Lung (tissue), 11 donors: ENCODE measurements at regions not wholly inside any gene's neighbourhood (a gene's known extent, or its start where the extent isn't known, plus 50 kb on each side); places are given as distances from the start of the nearest gene placed in this dataset.

Experiments
- ATAC-seq: fragments of 200-7000 bp; cut with Tn5 transposase; one replicate; pipeline ENCODE4 v1.9.1; 2020; ENCODE audit warnings: moderate number of reproducible peaks; ENCODE audit not compliant: insufficient read depth, low FRiP score
- DNase-seq, 3 donors: peaks; one replicate each; pipeline ENCODE4 v3.0.0-alpha.2; 2013 to 2017
- H3K27ac ChIP-seq, 2 donors: one replicate each; pipeline ENCODE4 v1.5.1; 2013; ENCODE audit warnings: mild to moderate bottlenecking in 2 of 2, moderate library complexity in 2 of 2, control low read depth in 1 of 2, inconsistent platforms in 1 of 2, low read depth in 1 of 2, low read length in 1 of 2
- H3K27me3 ChIP-seq, 3 donors: one replicate each; pipeline ENCODE4 v1.5.1; 2013; ENCODE audit warnings: low read length in 2 of 3; ENCODE audit not compliant: control insufficient read depth in 3 of 3, insufficient read depth in 3 of 3
- H3K36me3 ChIP-seq, 4 donors: one replicate each; pipeline ENCODE4 v1.5.1; 2013; ENCODE audit warnings: low read length in 4 of 4, mild to moderate bottlenecking in 1 of 4, moderate library complexity in 1 of 4; ENCODE audit not compliant: control insufficient read depth in 4 of 4, insufficient read depth in 4 of 4
- H3K4me1 ChIP-seq, 5 donors: one replicate each; pipeline ENCODE4 v1.5.1; 2013; ENCODE audit warnings: low read length in 5 of 5, mild to moderate bottlenecking in 2 of 5, moderate library complexity in 1 of 5; ENCODE audit not compliant: control insufficient read depth in 5 of 5, insufficient read depth in 5 of 5
- H3K4me3 ChIP-seq: one replicate; pipeline ENCODE4 v1.5.1; 2013; ENCODE audit warnings: mild to moderate bottlenecking, control low read depth, moderate library complexity
- H3K9ac ChIP-seq, 2 donors: one replicate each; pipeline ENCODE4 v1.5.1; 2013; ENCODE audit warnings: low read length in 2 of 2, control low read depth in 1 of 2; ENCODE audit not compliant: insufficient read depth in 1 of 2
- H3K9me3 ChIP-seq, 4 donors: one replicate each; pipeline ENCODE4 v1.5.1; 2013; ENCODE audit warnings: low read length in 3 of 4, mild to moderate bottlenecking in 1 of 4, moderate library complexity in 1 of 4; ENCODE audit not compliant: control insufficient read depth in 4 of 4, insufficient read depth in 3 of 4
- WGBS, 2 donors: extraction: QIAGEN DNeasy Blood & Tissue Kit; methylation state at CpG; one replicate each; pipeline ENCODE4 v1.1.7; 2013; 5-methylcytosine and 5-hydroxymethylcytosine counted together
- TF ChIP-seq, protein P1 (sequence below): IDR thresholded peaks from 2 replicates; pipeline ENCODE4 v1.5.1; 2012; ENCODE audit warnings: mild to moderate bottlenecking; ENCODE audit errors: control extremely low read depth, extremely low read depth
- donor health status: control.
- donor health status: control.
- donor health status: Bipolar disorder and iron deficiency.
- donor health status: healthy.
- donor health status: DM: yes; HTN: yes; CAD: no.

DNA sequence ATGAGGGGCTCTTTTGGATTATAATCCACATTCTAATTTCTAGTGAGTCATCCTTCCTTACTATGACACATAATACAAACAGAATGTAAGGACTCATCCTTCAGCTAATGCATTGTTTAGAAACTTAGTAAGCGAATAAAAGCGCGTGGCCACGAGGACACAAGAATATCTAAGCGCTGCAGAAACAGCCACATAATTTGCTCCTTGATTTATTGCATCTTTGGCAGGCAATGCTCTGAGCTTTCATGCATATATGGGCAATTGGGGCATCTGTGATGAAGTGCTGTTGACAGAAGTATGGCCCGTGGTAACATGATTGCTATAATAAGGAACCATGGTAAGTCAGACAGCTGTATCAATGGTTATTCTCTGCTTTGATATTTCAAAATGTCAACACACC lies 191.3 kb upstream of the ZNF385D start:
- TF ChIP-seq, protein P1, sequence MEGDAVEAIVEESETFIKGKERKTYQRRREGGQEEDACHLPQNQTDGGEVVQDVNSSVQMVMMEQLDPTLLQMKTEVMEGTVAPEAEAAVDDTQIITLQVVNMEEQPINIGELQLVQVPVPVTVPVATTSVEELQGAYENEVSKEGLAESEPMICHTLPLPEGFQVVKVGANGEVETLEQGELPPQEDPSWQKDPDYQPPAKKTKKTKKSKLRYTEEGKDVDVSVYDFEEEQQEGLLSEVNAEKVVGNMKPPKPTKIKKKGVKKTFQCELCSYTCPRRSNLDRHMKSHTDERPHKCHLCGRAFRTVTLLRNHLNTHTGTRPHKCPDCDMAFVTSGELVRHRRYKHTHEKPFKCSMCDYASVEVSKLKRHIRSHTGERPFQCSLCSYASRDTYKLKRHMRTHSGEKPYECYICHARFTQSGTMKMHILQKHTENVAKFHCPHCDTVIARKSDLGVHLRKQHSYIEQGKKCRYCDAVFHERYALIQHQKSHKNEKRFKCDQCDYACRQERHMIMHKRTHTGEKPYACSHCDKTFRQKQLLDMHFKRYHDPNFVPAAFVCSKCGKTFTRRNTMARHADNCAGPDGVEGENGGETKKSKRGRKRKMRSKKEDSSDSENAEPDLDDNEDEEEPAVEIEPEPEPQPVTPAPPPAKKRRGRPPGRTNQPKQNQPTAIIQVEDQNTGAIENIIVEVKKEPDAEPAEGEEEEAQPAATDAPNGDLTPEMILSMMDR, result no peak
- 61 to 84% methylated on average over 6 of the region's 6 CpGs for WGBS, 2 donors
- DNase-seq, result peak; percentile 79 to 96 (median 95)

DNA sequence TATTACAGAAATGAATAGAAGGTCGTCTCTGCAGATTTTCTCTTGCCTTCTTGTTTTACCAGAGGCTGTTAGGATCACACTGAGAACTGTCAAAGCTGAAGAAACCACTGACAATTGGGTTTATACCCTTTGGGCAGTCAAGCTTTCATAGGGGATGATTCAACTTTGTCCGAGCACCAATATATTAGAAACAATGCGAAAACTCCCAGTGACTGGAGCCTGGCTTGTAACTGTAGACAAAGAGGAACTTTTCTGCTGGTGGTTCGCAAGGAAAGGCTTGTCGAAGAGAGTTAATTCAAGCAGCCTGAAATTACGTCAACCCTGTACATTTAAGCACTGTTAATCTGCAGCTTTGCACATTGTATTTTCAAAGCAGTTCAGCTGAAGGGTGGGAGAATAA lies 193.2 kb upstream of the ZNF385D start:
- H3K4me1 ChIP-seq, result peaks cover 0 to 8% (median 0%) of the 10 kb centered on the region in 5 donors
- no peak overlapping the region for H3K27ac ChIP-seq
- H3K27me3 ChIP-seq, result no peaks in the 10 kb centered on the region
- DNase-seq (no peak), ATAC-seq (no peak)
- no peak overlapping the region for H3K9ac ChIP-seq
- no peaks in the 10 kb centered on the region for H3K36me3 ChIP-seq
- WGBS, 2 donors, result 72 to 75% methylated on average over 6 of the region's 6 CpGs
- TF ChIP-seq, protein P1, result no peak
- no peak overlapping the region for H3K4me3 ChIP-seq
- no peaks in the 10 kb centered on the region for H3K9me3 ChIP-seq

More for the DNA sequence above, 191.3 kb upstream of the ZNF385D start:
- ATAC-seq, result no peak
- Histone ChIP-seq H3K27ac (no peak overlapping the region), H3K4me3 (no peak overlapping the region), H3K9me3 (no peaks in the 10 kb centered on the region), H3K27me3 (no peaks in the 10 kb centered on the region), H3K9ac (no peak overlapping the region), H3K36me3 (no peaks in the 10 kb centered on the region), H3K4me1 (peaks cover 0 to 8% (median 0%) of the 10 kb centered on the region in 5 donors)

DNA sequence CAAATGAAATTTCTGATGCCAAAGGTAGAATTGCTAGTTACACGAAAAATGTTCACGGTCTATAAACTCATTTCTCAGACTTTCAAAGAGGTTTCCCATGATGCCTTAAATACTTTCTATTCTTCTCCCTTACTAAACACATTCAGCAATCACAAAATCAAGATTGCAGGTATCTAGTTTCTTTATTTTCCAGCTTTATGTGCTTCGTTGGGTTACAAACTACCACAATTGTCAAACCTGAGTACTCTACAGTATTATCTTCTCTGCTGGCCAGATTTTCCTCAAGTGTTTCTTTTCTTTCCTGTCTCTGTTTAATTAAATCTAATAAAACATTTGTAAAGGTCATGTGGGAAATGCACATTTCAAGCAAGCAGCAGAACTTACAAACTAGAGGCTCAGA lies 201.8 kb upstream of the ZNF385D start:
- WGBS, 2 donors, result 77 to 86% methylated on average over 3 of the region's 3 CpGs
- ATAC-seq, result no peak
- TF ChIP-seq, protein P1, result no peak

DNA sequence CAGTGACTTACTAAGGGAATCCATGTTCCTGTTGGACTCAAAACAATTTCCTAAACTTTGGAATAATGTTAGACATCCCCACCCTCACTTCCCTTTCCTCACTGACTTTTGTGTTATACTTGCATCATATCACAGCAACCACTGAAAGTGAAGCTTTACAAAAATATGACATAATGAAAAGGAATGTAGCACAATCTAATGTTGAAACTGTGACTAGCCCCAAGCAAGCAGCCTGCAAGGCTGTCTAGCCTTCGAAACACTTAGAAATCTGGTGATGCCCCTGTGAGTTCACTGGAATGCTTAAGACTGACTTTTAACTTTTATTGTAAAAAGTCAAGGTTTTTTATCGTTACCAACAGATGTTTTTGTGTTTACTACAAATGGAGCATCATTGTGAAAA lies 203.7 kb upstream of the ZNF385D start:
- TF ChIP-seq, protein P1, result no peak
- no peak for ATAC-seq
- DNase-seq, result peak in 1 of 3 donors; percentile 34
- Histone ChIP-seq H3K9ac (no peak overlapping the region), H3K36me3 (no peaks in the 10 kb centered on the region), H3K27me3 (no peaks in the 10 kb centered on the region), H3K9me3 (no peaks in the 10 kb centered on the region), H3K4me3 (no peak overlapping the region), H3K4me1 (no peaks in the 10 kb centered on the region), H3K27ac (no peak overlapping the region)
- 87% methylated on average over 2 of the region's 2 CpGs for WGBS, 2 donors

More for the DNA sequence above, 201.8 kb upstream of the ZNF385D start:
- Histone ChIP-seq H3K27ac (no peak overlapping the region), H3K27me3 (no peaks in the 10 kb centered on the region), H3K9ac (no peak overlapping the region), H3K9me3 (no peaks in the 10 kb centered on the region), H3K36me3 (no peaks in the 10 kb centered on the region), H3K4me1 (no peaks in the 10 kb centered on the region), H3K4me3 (no peak overlapping the region)
- DNase-seq, result no peak
